Parathyroid adenoma (tissue), 2 donors: ENCODE measurements at regions not wholly inside any gene's neighbourhood (a gene's known extent, or its start where the extent isn't known, plus 50 kb on each side); places are given as distances from the start of the nearest gene placed in this dataset.

Experiments
- H2AFZ ChIP-seq: fragments of 300-600 bp; sonication (generic); one replicate; pipeline ENCODE4 v1.7.0; 2017; ENCODE audit warnings: antibody characterized with exemption, mild to moderate bottlenecking
- H3K27ac ChIP-seq: fragments of 300-600 bp; sonication (generic); one replicate; pipeline ENCODE4 v1.7.0; 2017
- H3K27me3 ChIP-seq: fragments of 300-600 bp; sonication (generic); one replicate; pipeline ENCODE4 v1.7.0; 2017; ENCODE audit warnings: low read length; ENCODE audit not compliant: control insufficient read depth, insufficient read depth
- H3K36me3 ChIP-seq: fragments of 300-600 bp; sonication (generic); one replicate; pipeline ENCODE4 v1.7.0; 2017; ENCODE audit warnings: low read length; ENCODE audit not compliant: control insufficient read depth, insufficient read depth
- H3K4me1 ChIP-seq: fragments of 300-600 bp; sonication (generic); one replicate; pipeline ENCODE4 v1.7.0; 2017; ENCODE audit warnings: control low read depth
- H3K4me2 ChIP-seq: fragments of 300-600 bp; sonication (generic); one replicate; pipeline ENCODE4 v1.7.0; 2017; ENCODE audit warnings: low read length
- H3K4me3 ChIP-seq: fragments of 300-600 bp; sonication (generic); one replicate; pipeline ENCODE4 v1.7.0; 2017; ENCODE audit warnings: low read depth, low read length
- H3K79me2 ChIP-seq: fragments of 300-600 bp; sonication (generic); one replicate; pipeline ENCODE4 v1.7.0; 2017; ENCODE audit warnings: control low read depth
- H3K9ac ChIP-seq: fragments of 300-600 bp; sonication (generic); one replicate; pipeline ENCODE4 v1.7.0; 2017; ENCODE audit warnings: mild to moderate bottlenecking
- H3K9me3 ChIP-seq: fragments of 300-600 bp; sonication (generic); one replicate; pipeline ENCODE4 v1.7.0; 2017; ENCODE audit warnings: low read length; ENCODE audit not compliant: control insufficient read depth
- TF ChIP-seq, protein P1 (sequence below): fragments of 300-600 bp; sonication (generic); IDR thresholded peaks from one replicate; pipeline ENCODE4 v1.7.0; 2017; ENCODE audit warnings: antibody characterized with exemption, mild to moderate bottlenecking
- donor health status: primary hyperparathyroidism.

DNA sequence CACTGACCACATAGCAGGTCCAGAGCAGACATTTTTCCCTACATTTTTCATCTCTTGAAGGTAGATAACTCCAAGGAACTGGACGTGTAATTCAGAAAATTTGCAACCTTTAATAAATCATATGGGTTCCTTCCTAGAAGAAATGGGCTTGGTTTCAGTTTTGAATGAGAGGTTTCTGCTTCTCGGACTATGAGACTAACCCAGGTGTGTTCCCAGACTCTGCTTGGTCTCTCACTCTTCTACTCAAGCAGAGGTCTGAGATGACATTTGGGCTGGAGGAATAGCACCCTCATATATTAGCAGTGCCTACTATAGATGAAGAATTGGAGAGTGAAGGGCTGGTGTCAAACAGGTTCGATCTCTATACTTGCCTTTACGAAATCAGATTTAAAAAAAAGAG lies 231.2 kb downstream of the DOK5 start:
- H2AFZ ChIP-seq: no peak overlapping the region
- H3K4me1 ChIP-seq: no peaks in the 10 kb centered on the region
- no peaks in the 10 kb centered on the region for H3K36me3 ChIP-seq
- no peak overlapping the region for H3K9ac ChIP-seq
- H3K27me3 ChIP-seq: no peaks in the 10 kb centered on the region
- no peak overlapping the region for H3K4me2 ChIP-seq
- no peaks in the 10 kb centered on the region for H3K79me2 ChIP-seq
- no peaks in the 10 kb centered on the region for H3K9me3 ChIP-seq
- H3K27ac ChIP-seq: no peak overlapping the region
- TF ChIP-seq, protein P1, sequence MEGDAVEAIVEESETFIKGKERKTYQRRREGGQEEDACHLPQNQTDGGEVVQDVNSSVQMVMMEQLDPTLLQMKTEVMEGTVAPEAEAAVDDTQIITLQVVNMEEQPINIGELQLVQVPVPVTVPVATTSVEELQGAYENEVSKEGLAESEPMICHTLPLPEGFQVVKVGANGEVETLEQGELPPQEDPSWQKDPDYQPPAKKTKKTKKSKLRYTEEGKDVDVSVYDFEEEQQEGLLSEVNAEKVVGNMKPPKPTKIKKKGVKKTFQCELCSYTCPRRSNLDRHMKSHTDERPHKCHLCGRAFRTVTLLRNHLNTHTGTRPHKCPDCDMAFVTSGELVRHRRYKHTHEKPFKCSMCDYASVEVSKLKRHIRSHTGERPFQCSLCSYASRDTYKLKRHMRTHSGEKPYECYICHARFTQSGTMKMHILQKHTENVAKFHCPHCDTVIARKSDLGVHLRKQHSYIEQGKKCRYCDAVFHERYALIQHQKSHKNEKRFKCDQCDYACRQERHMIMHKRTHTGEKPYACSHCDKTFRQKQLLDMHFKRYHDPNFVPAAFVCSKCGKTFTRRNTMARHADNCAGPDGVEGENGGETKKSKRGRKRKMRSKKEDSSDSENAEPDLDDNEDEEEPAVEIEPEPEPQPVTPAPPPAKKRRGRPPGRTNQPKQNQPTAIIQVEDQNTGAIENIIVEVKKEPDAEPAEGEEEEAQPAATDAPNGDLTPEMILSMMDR: no peak
- no peak overlapping the region for H3K4me3 ChIP-seq

DNA sequence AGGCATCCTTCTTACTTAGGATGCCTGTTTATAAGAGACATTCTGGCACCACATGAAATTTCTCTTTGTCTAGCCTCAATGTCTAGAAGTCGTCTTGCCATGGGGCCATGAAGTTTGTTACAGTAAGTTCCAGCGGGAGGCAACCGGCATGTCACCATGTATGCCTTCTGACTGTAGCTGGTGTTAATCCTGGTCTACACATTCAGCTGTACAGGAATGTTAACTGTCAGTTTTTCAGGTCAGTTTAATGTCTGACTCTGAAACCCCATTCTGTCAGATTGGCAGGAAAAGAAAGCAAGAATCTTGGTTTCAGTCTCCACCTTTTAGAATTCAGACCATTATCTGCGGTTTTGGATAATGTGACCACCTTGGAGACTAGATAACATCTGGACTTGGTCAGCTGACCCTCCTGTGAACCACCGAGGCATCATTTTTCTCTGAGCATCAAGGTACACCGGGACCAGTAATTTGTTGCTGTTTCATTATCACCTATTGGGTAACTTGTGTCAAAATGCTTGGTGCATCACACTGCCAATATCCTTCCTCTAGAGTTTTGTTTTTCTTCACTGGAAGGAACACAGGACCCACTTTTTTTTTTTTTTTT lies 228.7 kb downstream of the DOK5 start:
- Histone ChIP-seq H3K27me3 (no peaks in the 10 kb centered on the region), H3K36me3 (no peaks in the 10 kb centered on the region), H3K9me3 (no peaks in the 10 kb centered on the region), H3K9ac (no peak overlapping the region), H3K79me2 (no peaks in the 10 kb centered on the region), H3K27ac (no peak overlapping the region), H3K4me3 (no peak overlapping the region), H3K4me1 (no peaks in the 10 kb centered on the region), H2AFZ (no peak overlapping the region), H3K4me2 (no peak overlapping the region)
- TF ChIP-seq, protein P1: no peak
